Endothelial cell of umbilical vein (primary cell): ENCODE measurements at regions not wholly inside any gene's neighbourhood (a gene's known extent, or its start where the extent isn't known, plus 50 kb on each side); places are given as distances from the start of the nearest gene placed in this dataset.

ENCODE experiments used
- BruUV-seq: library from RNA; stranded (reverse); fragments of 400-500 nt; replicated peaks from 2 replicates; lab custom pipeline; 2021; lab: Mats Ljungman, UMichigan
- CTCF ChIA-PET: fragments of 300-600, 350-600 bp; sonication (Branson Sonifier 250); formaldehyde crosslinking; loops from one replicate; lab custom pipeline; 2021; ENCODE audit warnings: antibody characterized with exemption, inconsistent platforms; lab: Charles Lee
- POLR2A ChIA-PET: fragments of 300-600, 350-600 bp; sonication (Branson Sonifier 250); formaldehyde crosslinking; loops from one replicate; lab custom pipeline; 2021; ENCODE audit warnings: antibody characterized with exemption, inconsistent platforms; lab: Charles Lee
- DNase-seq: peaks from one replicate; pipeline ENCODE4 v3.0.0-alpha.2; 2011; ENCODE audit warnings: low read depth, low spot score
- FAIRE-seq: peaks from 2 replicates; lab custom pipeline; 2011; peaks lifted over from hg19 to GRCh38; lab: Jason Lieb, UNC
- H2AFZ ChIP-seq: 2 replicates; pipeline ENCODE4 v1.6.0; 2012; ENCODE audit warnings: low read depth, low read length, control low read depth, inconsistent platforms
- H3K27ac ChIP-seq: 2 replicates; pipeline ENCODE4 v1.5.1; 2011; ENCODE audit warnings: low read depth, mild to moderate bottlenecking, control low read depth, low read length, moderate library complexity; ENCODE audit not compliant: insufficient read depth
- H3K27me3 ChIP-seq, 2 experiments: 2 replicates each; pipeline versions ENCODE4 v1.6.0 to v1.6.1; 2011; ENCODE audit warnings: low read length in 2 of 2, mixed read lengths in 1 of 2; ENCODE audit not compliant: control insufficient read depth in 2 of 2, insufficient read depth in 2 of 2
- H3K36me3 ChIP-seq, 2 experiments: 2 replicates in 1 of 2; 3 replicates in 1 of 2; pipeline ENCODE4 v1.5.1; 2011; ENCODE audit warnings: low read length in 2 of 2, mild to moderate bottlenecking in 1 of 2, moderate library complexity in 1 of 2; ENCODE audit not compliant: control insufficient read depth in 2 of 2, insufficient read depth in 2 of 2; ENCODE audit errors: extremely low read depth in 1 of 2
- H3K4me1 ChIP-seq: 3 replicates; pipeline ENCODE4 v1.5.1; 2011; ENCODE audit warnings: mild to moderate bottlenecking, low read length; ENCODE audit not compliant: control insufficient read depth, insufficient read depth; ENCODE audit errors: extremely low read depth
- H3K4me2 ChIP-seq: 2 replicates; pipeline ENCODE4 v1.6.1; 2011; ENCODE audit warnings: low read length, control low read depth, mixed read lengths; ENCODE audit not compliant: insufficient read depth
- H3K4me3 ChIP-seq, 3 experiments: fragments of 200-600 bp in 1 of 3; sonication (generic), shearing (Covaris generic) in 1 of 3; replicated peaks in 1 of 3; 2 replicates each; pipeline ENCODE4 v1.5.1; 2011 to 2016; ENCODE audit warnings: control low read depth in 3 of 3, low read length in 3 of 3, mild to moderate bottlenecking in 2 of 3, inconsistent platforms in 1 of 3, low read depth in 1 of 3, moderate library complexity in 1 of 3; ENCODE audit not compliant: insufficient read depth in 1 of 3
- H3K79me2 ChIP-seq: 2 replicates; pipeline ENCODE4 v1.6.0; 2012; ENCODE audit warnings: low read length, inconsistent platforms; ENCODE audit not compliant: control insufficient read depth, insufficient read depth
- H3K9ac ChIP-seq: replicated peaks from 2 replicates; pipeline ENCODE3; 2011; ENCODE audit warnings: low read length, control low read depth; ENCODE audit not compliant: insufficient read depth; ENCODE audit errors: extremely low read depth
- H3K9me1 ChIP-seq: replicated peaks from 3 replicates; pipeline ENCODE4 v1.6.0; 2011; ENCODE audit warnings: mild to moderate bottlenecking, low read length; ENCODE audit not compliant: control insufficient read depth, insufficient read depth; ENCODE audit errors: extremely low read depth
- H3K9me3 ChIP-seq: replicated peaks from 2 replicates; pipeline ENCODE4 v1.5.1; 2012; ENCODE audit warnings: low read length, inconsistent platforms; ENCODE audit not compliant: control insufficient read depth, insufficient read depth
- H4K20me1 ChIP-seq: replicated peaks from 2 replicates; pipeline ENCODE3; 2011; ENCODE audit warnings: mild to moderate bottlenecking, low read length; ENCODE audit not compliant: control insufficient read depth, insufficient read depth; ENCODE audit errors: extremely low read depth
- EZH2 ChIP-seq: IDR thresholded peaks from 2 replicates; pipeline ENCODE4 v1.6.1; 2012; ENCODE audit warnings: borderline replicate concordance, low read depth, mild to moderate bottlenecking, moderate library complexity, low read length, inconsistent platforms; ENCODE audit not compliant: severe bottlenecking
- FOS ChIP-seq: IDR thresholded peaks from 2 replicates; pipeline ENCODE4 v1.6.1; 2011; ENCODE audit warnings: mild to moderate bottlenecking, low read length, moderate library complexity, borderline replicate concordance; ENCODE audit not compliant: insufficient read depth
- GATA2 ChIP-seq: IDR thresholded peaks from 2 replicates; pipeline ENCODE4 v1.7.0; 2011; ENCODE audit warnings: low read depth, mild to moderate bottlenecking, moderate library complexity, mixed read lengths, low read length; ENCODE audit not compliant: insufficient read length, insufficient read depth
- JUN ChIP-seq: IDR thresholded peaks from 2 replicates; pipeline ENCODE4 v1.6.1; 2011; ENCODE audit warnings: borderline replicate concordance, low read depth; ENCODE audit not compliant: insufficient read length, insufficient read depth
- MAX ChIP-seq: IDR thresholded peaks from 2 replicates; pipeline ENCODE4 v1.6.1; 2011; ENCODE audit not compliant: insufficient read depth, insufficient read length
- MYC ChIP-seq: IDR thresholded peaks from one replicate; pipeline ENCODE4 v1.6.1; 2011; ENCODE audit warnings: mild to moderate bottlenecking, low read depth, low read length
- POLR2A ChIP-seq: IDR thresholded peaks from 2 replicates; pipeline ENCODE4 v1.6.1; 2012; ENCODE audit warnings: low read depth, mild to moderate bottlenecking, control low read depth, low read length
- POLR2AphosphoS5 ChIP-seq: IDR thresholded peaks from 2 replicates; pipeline ENCODE4 v1.6.1; 2012; ENCODE audit warnings: low read depth, mild to moderate bottlenecking, control low read depth, low read length, moderate library complexity; ENCODE audit not compliant: insufficient read depth
- dilution Hi-C: fragments of 300-500 bp; cut with MboI; formaldehyde crosslinking; loops from one replicate; pipeline ENCODE4 v1.15.0; 2019; ENCODE audit warnings: low sequenced_read_pairs; ENCODE audit not compliant: extremely low pct_ligation_motif_present
- intact Hi-C: fragments of 100-400 bp; cut with micrococcal nuclease; formaldehyde crosslinking; loops from one replicate; pipeline ENCODE4 v1.10.0; 2022
- TF ChIP-seq, protein P1 (sequence below), 2 donors: IDR thresholded peaks; 1 replicate in 1 of 2; 2 replicates in 1 of 2; pipeline ENCODE4 v1.5.1; 2011; ENCODE audit warnings: low read length in 2 of 2, mild to moderate bottlenecking in 2 of 2, moderate library complexity in 2 of 2, control low read depth in 1 of 2, inconsistent platforms in 1 of 2, low read depth in 1 of 2; ENCODE audit not compliant: insufficient read depth in 1 of 2; ENCODE audit errors: extremely low read depth in 1 of 2

- TF ChIP-seq JUN (no peak), MAX (no peak), GATA2 (no peak), POLR2A (no peak), FOS (no peak), MYC (no peak), POLR2AphosphoS5 (no peak), EZH2 (no peak)
- TF ChIP-seq, protein P1, sequence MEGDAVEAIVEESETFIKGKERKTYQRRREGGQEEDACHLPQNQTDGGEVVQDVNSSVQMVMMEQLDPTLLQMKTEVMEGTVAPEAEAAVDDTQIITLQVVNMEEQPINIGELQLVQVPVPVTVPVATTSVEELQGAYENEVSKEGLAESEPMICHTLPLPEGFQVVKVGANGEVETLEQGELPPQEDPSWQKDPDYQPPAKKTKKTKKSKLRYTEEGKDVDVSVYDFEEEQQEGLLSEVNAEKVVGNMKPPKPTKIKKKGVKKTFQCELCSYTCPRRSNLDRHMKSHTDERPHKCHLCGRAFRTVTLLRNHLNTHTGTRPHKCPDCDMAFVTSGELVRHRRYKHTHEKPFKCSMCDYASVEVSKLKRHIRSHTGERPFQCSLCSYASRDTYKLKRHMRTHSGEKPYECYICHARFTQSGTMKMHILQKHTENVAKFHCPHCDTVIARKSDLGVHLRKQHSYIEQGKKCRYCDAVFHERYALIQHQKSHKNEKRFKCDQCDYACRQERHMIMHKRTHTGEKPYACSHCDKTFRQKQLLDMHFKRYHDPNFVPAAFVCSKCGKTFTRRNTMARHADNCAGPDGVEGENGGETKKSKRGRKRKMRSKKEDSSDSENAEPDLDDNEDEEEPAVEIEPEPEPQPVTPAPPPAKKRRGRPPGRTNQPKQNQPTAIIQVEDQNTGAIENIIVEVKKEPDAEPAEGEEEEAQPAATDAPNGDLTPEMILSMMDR (IDR thresholded peaks at IDR 0.05; ENCODE audit: extremely low read depth in 1 of 2, insufficient read depth in 1 of 2, low read depth in 1 of 2, low read length in 2 of 2) = no peak
- dilution Hi-C loops (no loop called here), intact Hi-C loops (no loop called here)
- Histone ChIP-seq H3K9me3 (no peaks in the 10 kb centered on the region), H3K9ac (no peak overlapping the region), H3K9me1 (no peaks in the 10 kb centered on the region), H4K20me1 (no peaks in the 10 kb centered on the region), H3K36me3 (no peaks in the 10 kb centered on the region), H3K79me2 (no peaks in the 10 kb centered on the region), H3K4me3 (no peak overlapping the region), H2AFZ (no peak overlapping the region), H3K27me3 (no peaks in the 10 kb centered on the region), H3K27ac (no peak overlapping the region), H3K4me1 (no peaks in the 10 kb centered on the region), H3K4me2 (no peak overlapping the region)
- BruUV-seq = no TSS peak
- POLR2A ChIA-PET = no interaction called here
- DNase-seq = no peak
- no peak for FAIRE-seq
- CTCF ChIA-PET = no interaction called here
Observed at GRCh38 chr2:34806396-34806795, 1207.3 kb upstream of the FAM98A start.
